ENCODE measurements at regions not wholly inside any gene's neighbourhood (a gene's known extent, or its start where the extent isn't known, plus 50 kb on each side); places are given as distances from the start of the nearest gene placed in this dataset.

DNA sequence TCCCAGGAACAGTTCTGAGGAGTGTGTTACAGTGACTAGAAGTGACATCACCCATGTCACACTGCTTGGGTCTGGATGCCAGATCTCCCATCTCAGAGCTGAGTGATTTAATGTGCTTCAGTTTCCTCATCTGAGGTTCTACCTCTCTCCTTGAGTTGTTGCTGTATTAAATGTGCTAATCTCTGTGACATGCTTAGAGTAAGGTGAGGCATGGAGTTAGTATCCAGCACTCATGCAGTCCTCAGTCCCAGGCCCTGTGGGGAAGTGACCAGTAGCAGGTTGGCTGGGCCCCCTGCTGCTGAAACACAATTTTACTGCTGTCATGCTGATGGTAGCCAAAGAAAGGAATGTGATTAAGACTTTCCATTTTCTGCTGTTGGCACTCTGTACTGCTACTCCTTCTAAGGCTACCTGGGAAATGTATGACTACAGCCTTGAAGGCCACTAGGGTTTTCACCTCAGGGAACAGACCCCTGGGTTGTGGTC is 639.6 kb downstream of the MID1IP1 start:
- FAIRE-seq (no peak), DNase-seq (ENCODE audit: insufficient read length, low spot score) (no peak)
- TF ChIP-seq CTCF (IDR thresholded peaks at IDR 0.05; ENCODE audit: insufficient read depth, missing control alignments): no peak

GRCh38 chrX:39442332-39442731 is 641.1 kb downstream of the MID1IP1 start:
- DNase-seq (ENCODE audit: insufficient read length, low spot score) (no peak), FAIRE-seq (no peak)
- TF ChIP-seq CTCF (IDR thresholded peaks at IDR 0.05; ENCODE audit: insufficient read depth, missing control alignments): no peak

DNA sequence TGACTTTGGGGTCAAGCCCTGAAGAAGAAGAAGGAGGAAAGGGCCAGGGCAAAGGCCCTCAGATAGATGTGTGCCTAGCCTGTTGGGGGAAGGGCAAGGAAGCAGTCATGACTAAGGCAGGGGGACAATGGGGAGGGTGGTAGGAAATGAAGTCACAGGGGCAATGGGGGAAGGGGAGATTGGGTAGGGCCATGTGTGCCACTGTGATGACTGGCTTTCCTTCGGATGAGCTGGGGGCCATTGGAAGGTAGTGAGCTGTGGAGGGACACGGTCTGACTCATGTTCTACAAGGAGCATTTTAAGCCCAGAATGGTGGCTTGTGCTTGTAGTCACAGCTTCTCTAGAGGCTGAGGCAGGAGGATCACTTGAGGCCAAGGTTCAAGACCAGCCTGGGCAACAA is 642.0 kb downstream of the MID1IP1 start:
- no peak for TF ChIP-seq CTCF (IDR thresholded peaks at IDR 0.05; ENCODE audit: insufficient read depth, missing control alignments)
- DNase-seq (ENCODE audit: insufficient read length, low spot score) (no peak), FAIRE-seq (no peak)

DNA sequence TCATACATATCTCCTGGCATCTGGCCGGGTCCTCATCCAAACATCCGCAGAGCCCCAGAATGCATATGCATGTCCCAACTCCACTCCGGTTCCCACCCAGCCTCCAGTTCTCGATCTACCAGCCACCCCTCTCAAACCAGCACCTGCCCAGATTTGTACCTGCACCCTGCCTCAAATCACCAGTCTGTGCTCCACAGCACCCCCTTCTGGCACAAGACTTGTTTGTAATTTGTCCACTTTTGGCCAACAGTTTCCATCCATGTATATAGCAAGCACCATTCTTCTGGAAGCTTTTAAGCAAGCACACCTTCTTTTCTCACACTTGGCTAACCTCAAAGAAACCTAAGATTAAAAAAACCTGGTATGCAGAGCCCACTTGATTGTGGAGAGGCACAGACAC is 644.1 kb downstream of the MID1IP1 start:
- FAIRE-seq (no peak), DNase-seq (ENCODE audit: insufficient read length, low spot score) (no peak)

GRCh38 chrX:39449352-39449751 is 648.1 kb downstream of the MID1IP1 start:
- FAIRE-seq: no peak
- TF ChIP-seq CTCF (IDR thresholded peaks at IDR 0.05; ENCODE audit: insufficient read depth, missing control alignments): no peak

More for the DNA sequence above, 644.1 kb downstream of the MID1IP1 start:
- peak; percentile 6 for TF ChIP-seq CTCF (IDR thresholded peaks at IDR 0.05; ENCODE audit: insufficient read depth, missing control alignments)

GRCh38 chrX:39450234-39450977 is 647.4 kb downstream of the BCOR start:
- no peak for DNase-seq (ENCODE audit: insufficient read length, low spot score)
- no peak for TF ChIP-seq CTCF (IDR thresholded peaks at IDR 0.05; ENCODE audit: insufficient read depth, missing control alignments)

More at GRCh38 chrX:39449352-39449751, 648.1 kb downstream of the MID1IP1 start:
- DNase-seq (ENCODE audit: insufficient read length, low spot score): no peak

DNA sequence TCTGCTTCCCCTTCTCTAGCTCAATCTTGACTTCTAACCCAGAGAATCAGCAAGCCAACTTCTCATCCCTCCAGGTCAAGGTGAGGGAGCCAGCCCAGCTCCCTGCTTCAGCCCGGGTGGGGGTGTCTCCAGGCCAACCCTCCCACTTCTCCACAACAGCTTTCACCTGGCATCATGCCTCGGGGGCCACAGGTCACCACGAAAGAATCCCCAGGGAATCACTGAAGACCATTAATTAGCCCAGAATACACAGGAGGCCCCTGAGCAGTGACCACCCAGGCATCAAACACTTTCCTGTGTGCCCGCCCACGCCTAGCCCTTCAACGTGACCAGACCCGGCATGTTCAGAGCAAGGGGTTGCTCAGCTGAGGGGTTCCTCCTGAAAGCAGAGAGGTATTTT is 646.7 kb downstream of the BCOR start:
- no peak for TF ChIP-seq CTCF (IDR thresholded peaks at IDR 0.05; ENCODE audit: insufficient read depth, missing control alignments)
- FAIRE-seq (no peak), DNase-seq (ENCODE audit: insufficient read length, low spot score) (no peak)

More at GRCh38 chrX:39450234-39450977, 647.4 kb downstream of the BCOR start:
- FAIRE-seq: no peak
